HG02798 (cell line): ENCODE measurements at regions not wholly inside any gene's neighbourhood (a gene's known extent, or its start where the extent isn't known, plus 50 kb on each side); places are given as distances from the start of the nearest gene placed in this dataset.
"Not testable (repeated sequence)": the region's sequence is repeated elsewhere in the genome, so short reads cannot be mapped to it uniquely, and the experiment has no call there.

Source experiments
- ATAC-seq: cut with Tn5 transposase; IDR thresholded peaks from one replicate; pipeline ENCODE4 v1.9.1; 2021; ENCODE audit warnings: mild to moderate bottlenecking; ENCODE audit not compliant: unreplicated experiment, poor library complexity

DNA sequence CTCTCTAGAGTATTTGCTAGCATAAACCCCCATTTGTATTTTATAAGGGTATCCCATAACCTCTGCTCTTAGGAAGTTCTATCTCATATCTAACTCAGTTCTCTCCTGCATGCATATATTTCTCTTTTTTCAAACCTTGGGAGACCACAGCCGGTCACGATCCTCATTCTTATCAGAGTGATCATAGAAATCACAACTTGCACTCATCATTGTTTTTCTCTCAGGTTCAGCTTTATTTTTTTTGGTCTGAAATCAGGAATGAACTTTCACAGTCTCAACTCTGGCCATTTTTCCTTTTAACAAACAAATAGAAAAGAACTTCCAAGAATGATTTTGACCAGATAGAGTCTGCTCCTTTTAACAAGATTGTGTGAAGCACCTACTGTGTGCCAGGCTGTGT is 98.6 kb upstream of the BLID start:
- ATAC-seq, result no peak

DNA sequence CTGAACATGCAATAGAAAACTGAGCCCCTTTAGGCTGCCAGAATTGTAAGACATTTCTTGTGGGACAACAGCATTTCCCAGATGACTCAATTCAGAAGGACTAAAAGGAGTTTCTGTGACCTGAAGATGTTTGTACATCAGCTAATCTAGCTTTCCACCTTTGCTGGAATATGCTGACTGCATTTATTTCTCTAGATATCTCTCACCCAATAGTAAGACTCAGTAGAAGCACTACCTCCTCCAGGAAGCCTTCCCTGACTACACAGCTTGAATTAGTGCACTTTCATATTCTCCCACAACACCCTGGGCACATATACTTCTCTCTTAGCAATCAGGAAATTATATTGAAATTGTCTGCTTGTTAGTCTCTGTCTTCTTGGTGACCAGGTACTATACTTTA is 98.1 kb upstream of the BLID start:
- ATAC-seq, result no peak

GRCh38 chr11:122213171-122213570 is 97.2 kb upstream of the BLID start:
- no peak for ATAC-seq

- ATAC-seq, result no peak
Measured at GRCh38 chr11:122210367-122210997, 94.5 kb upstream of the BLID start.

DNA sequence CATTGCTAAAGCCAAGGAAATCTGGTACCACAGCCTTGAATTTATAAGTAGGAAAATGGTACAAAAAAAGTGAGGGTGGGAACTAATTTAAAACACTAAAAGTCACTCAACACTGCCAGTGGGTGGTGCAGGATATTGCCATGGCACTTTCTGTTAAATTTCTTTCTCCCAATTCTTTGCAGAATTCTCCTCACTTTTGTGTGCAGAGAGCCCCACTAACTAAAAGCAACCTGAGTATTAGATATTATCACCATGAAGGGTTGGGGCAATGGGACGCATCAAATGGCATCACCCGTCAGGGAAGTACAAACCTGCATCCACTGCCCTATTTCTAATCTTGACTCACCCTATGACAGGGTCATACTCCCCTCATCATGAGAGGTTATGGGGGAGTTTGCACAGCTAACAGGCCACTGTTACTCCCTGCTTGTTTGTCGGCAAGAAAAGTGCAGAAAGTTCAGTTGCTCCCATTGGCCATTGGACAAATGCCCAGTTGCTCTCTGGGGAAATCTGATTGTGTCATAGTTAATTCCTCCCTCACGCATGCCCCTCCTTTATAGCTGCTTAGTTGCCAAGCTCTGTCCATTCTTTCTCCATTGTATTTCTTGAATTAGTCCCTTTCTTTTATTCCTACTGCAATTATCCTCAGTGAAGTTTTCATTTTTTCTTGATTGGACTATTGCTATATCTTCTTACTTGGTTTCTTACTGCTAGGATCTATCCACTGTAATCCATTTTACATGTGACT is 93.8 kb upstream of the BLID start:
- no peak for ATAC-seq

DNA sequence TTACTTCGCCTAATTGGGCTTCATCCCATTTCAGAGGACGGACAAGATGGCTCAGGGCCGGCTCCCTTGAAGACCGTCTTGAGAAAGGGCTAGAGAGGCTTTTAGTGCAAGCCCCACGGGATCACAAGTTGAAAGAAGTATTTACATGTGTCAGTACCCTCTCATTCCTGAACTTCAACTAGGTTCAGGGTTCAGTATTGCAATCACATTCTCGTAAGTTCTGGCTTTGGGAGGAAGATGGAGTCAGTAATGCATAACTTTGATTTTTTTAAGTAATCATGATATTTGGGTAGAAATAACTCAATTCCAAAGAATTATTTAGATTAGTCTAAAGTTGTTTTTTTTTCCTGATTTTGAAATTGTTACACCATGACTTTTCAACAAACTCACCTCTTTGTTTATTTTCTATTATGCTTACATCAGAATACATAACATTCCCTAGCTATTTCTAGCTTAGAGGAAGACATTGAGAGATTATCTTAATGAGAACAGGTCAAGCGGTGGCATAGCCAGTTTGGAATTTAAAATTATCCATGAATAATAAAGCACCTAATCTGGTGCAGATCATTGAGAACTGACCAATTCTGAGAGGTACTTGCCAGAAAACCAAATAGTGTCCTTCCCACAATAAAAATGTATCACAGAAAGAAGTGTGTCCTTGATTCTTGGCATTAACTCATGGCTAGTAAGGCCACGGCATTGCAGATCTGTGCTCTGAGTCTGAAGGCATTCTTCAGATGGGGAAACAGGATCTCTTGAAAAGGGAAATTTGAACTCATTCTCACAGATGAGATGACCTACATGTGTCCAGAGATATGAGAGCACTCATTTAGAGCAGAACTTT is 92.1 kb upstream of the BLID start:
- no peak for ATAC-seq

DNA sequence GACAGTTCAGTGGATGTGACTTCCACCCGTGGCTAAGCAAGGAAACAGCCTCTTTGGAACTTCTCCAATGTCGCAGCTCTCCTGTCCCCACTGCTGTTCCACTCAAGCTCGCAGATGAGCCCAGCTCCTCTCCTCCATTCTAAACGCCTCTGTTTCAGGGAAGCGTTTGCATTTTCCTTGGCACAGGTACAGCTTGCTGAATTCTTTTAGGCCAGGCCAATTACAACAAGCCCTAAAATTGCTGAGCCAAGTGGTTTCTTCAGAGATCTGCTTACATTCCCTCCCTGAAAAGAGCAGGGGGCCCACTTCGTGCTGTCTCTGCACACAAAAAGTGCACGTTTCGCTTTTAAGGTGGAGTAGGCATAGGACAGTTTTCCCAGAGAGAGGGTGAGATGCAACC is 91.5 kb upstream of the BLID start:
- ATAC-seq, result no peak

GRCh38 chr11:122205036-122205435 is 89.0 kb upstream of the BLID start:
- no peak for ATAC-seq

- ATAC-seq, result no peak
Measured at GRCh38 chr11:122204206-122204605, 88.2 kb upstream of the BLID start.

DNA sequence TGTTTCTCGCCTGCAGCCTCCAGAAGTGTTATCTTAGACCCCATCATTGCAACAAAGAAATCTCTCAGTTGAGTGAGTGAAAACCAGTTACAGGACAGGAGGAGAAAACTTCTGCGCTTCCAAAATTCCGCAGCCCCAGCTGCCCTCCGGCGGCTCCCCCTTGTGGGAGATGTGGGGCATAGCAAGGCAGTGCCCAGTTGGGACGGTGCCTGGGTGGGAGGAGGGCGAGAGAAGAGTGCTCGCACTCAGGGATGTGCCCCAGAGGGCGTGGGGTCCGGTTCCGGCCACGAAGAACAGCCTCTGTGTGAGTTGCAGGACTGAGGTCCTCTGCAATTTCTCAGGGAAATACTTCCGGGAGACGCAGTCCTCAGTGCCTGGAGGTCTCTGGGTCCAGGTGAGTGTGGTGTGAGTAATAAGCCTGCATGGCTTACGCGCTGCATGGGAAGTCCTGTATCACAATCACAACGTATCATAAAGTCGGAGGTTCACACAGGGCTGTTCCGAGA is 87.0 kb upstream of the BLID start:
- ATAC-seq, result peak; percentile 91

GRCh38 chr11:122202161-122202950 is 86.3 kb upstream of the BLID start:
- ATAC-seq, result peak; percentile 4

GRCh38 chr11:122201106-122201505 is 85.1 kb upstream of the BLID start:
- no peak for ATAC-seq

DNA sequence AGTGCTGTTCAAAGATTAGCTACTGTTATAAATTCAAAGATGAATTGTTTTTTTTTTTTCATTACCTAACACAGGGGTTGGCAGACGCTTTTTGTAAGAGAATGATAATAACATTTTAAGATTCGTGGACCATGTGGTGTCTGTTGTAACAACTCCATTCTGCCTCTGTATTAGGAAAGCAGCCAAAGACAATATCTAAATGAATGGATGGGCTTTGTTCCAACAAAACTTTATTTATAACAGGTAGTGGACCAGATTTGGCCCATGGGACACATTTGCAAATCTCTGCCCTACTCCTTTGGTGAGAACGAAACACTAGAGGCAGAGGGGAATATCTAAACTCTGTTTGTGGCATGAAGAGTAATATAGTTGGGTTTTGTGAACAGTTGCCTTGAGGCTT is 83.6 kb upstream of the BLID start:
- ATAC-seq, result no peak

DNA sequence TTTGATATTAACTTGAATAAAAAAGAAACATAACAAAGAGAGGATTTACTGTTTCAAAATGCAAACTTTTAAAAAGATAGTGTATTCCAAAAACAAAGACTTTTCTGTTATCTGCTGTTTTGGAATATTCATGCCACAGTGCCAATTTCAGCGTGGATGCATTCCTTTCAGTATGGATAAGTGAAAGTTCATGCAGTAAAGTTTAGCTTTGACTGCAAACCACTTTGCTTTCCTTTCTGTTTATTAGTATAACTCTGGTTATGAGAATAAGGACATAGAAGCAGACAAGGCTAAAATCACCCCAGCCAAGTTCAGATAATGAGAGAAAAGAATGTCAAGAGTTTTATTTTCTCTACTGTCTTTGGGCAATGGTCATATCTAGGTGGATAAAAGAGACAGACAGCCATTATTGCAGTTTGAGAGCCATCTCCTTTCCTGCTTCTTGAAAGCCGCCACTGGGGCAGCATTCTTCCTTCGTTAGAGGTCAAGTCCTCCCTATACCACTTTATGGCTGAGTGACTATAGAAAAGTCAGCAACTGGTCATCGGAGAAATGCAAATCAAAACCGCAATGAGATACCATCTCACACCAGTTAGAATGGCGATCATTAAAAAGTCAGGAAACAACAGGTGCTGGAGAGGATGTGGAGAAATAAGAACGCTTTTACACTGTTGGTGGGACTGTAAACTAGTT is 82.4 kb upstream of the BLID start:
- ATAC-seq, result no peak

DNA sequence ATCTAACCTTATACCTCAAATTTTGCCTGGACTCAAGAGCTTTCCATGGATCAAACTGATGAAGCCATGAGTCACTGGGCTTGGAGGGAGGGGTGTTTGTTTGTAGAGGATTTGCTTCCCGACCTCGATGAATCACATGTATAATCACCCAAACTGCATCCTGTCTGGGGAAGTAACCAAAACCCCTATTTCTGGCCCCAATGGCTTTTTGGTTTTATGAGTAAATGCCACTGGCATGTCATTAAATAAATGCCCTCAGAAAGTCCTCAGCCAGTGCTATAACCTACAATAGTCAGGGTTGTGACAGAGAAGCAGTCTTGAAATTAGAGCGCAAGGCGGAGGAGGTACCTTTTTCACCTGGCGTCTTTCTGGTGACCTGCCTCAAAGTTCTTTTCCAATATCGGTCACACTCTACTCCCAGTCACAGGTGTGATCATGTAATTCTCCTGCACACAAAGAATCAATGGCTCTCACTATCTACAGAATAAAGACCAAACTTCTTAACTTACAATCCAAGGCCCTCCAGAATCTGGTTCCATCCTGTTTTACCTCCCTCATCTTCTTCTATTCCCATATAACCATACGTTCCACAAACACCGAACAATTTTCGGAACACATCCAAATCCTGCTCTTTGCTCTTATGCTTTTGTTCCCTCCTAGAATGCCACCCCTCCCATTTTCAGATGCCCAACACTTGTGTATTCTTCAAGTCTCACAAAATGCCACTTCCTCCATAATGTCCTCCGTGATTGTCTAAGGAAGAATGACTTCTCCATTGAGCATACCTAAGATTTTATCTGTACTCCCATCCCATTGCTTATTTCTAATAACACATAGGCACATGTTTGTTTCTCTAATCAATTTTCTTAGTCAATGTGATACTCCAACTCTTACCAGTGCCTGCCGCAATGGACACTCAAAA is 81.3 kb upstream of the BLID start:
- ATAC-seq, result no peak

- no peak for ATAC-seq
Measured at GRCh38 chr11:122195790-122196189, 79.8 kb upstream of the BLID start.

DNA sequence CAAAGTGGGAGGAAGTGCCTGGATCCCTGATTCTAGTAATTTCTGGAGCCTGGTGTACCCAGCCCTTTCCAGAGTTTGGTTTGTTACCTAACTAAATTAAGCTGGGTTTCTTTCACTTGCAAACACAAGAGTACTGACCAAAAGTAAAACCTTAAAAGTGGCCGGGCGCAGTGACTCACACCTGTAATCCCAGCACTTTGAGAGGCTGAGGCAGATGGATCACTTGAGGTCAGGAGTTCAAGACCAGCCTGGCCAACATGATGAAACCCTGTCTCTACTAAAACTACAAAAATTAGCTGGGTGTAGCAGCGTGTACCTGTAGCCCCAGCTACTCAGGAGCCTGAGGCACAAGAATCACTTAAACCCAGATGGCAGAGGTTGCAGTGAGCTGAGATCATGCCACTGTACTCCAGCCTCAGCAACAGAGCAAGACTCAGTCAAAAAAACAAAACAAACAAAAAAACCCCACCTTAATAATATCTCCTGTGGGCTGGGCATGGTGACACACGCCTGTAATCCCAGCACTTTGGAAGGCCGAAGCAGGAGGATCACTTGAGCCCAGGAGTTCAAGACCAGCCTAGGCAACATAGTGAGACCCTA is 78.0 kb upstream of the BLID start:
- ATAC-seq, result not testable (repeated sequence)

GRCh38 chr11:122193457-122193856 is 77.4 kb upstream of the BLID start:
- no peak for ATAC-seq
